ENCODE measurements at regions not wholly inside any gene's neighbourhood (a gene's known extent, or its start where the extent isn't known, plus 50 kb on each side); places are given as distances from the start of the nearest gene placed in this dataset.

- no peaks in the 10 kb centered on the region for H4K20me1 ChIP-seq (ENCODE audit: insufficient read depth, low read length)
- H3K4me2 ChIP-seq (ENCODE audit: low read length): no peak overlapping the region
- H3K27me3 ChIP-seq (ENCODE audit: insufficient read depth, low read length): no peaks in the 10 kb centered on the region
- H3K27ac ChIP-seq (ENCODE audit: low read depth, low read length, poor library complexity, severe bottlenecking): no peak overlapping the region
- H3K9me3 ChIP-seq (ENCODE audit: low read length): no peaks in the 10 kb centered on the region
- no peaks in the 10 kb centered on the region for H3K36me3 ChIP-seq (ENCODE audit: insufficient read depth, low read length)
- TF ChIP-seq EZH2 (IDR thresholded peaks at IDR 0.05; ENCODE audit: borderline replicate concordance, low read length): no peak
- TF ChIP-seq CTCF (IDR thresholded peaks at IDR 0.05; ENCODE audit: low read length): no peak
- no peaks in the 10 kb centered on the region for H3K9me2 ChIP-seq (ENCODE audit: low read depth, low read length)
- H3K4me1 ChIP-seq (ENCODE audit: insufficient read depth, low read length, severe bottlenecking): no peaks in the 10 kb centered on the region
- no peak overlapping the region for H2AFZ ChIP-seq (ENCODE audit: low read length)
- no peaks in the 10 kb centered on the region for H3K79me2 ChIP-seq (ENCODE audit: insufficient read depth, low read length)
- H3K9ac ChIP-seq (ENCODE audit: low read length): no peak overlapping the region
- H3F3A ChIP-seq (ENCODE audit: insufficient read depth, low read length): no peaks in the 10 kb centered on the region
- no peak overlapping the region for H3K4me3 ChIP-seq (ENCODE audit: low read depth, low read length, poor library complexity, severe bottlenecking)
Measured at GRCh38 chr12:58819345-58819744, 101.0 kb downstream of the LRIG3 start.

GRCh38 chr12:58819985-58820384 is 100.3 kb downstream of the LRIG3 start:
- Histone ChIP-seq H3K4me3 (ENCODE audit: low read depth, low read length, poor library complexity, severe bottlenecking) (no peak overlapping the region), H2AFZ (ENCODE audit: low read length) (no peak overlapping the region), H3K27ac (ENCODE audit: low read depth, low read length, poor library complexity, severe bottlenecking) (no peak overlapping the region), H3K27me3 (ENCODE audit: insufficient read depth, low read length) (no peaks in the 10 kb centered on the region), H3K9me3 (ENCODE audit: low read length) (no peaks in the 10 kb centered on the region), H4K20me1 (ENCODE audit: insufficient read depth, low read length) (no peaks in the 10 kb centered on the region), H3K79me2 (ENCODE audit: insufficient read depth, low read length) (no peaks in the 10 kb centered on the region), H3K36me3 (ENCODE audit: insufficient read depth, low read length) (no peaks in the 10 kb centered on the region), H3K4me1 (ENCODE audit: insufficient read depth, low read length, severe bottlenecking) (no peaks in the 10 kb centered on the region), H3K9ac (ENCODE audit: low read length) (no peak overlapping the region), H3K9me2 (ENCODE audit: low read depth, low read length) (no peaks in the 10 kb centered on the region), H3F3A (ENCODE audit: insufficient read depth, low read length) (no peaks in the 10 kb centered on the region), H3K4me2 (ENCODE audit: low read length) (no peak overlapping the region)
- TF ChIP-seq EZH2 (IDR thresholded peaks at IDR 0.05; ENCODE audit: borderline replicate concordance, low read length) (no peak), CTCF (IDR thresholded peaks at IDR 0.05; ENCODE audit: low read length) (no peak)
